Eye (tissue), 1 donor: ENCODE measurements at regions not wholly inside any gene's neighbourhood (a gene's known extent, or its start where the extent isn't known, plus 50 kb on each side); places are given as distances from the start of the nearest gene placed in this dataset.

ENCODE experiments used
- DNase-seq: peaks from one replicate; pipeline ENCODE4 v3.0.0-alpha.2; 2015

DNA sequence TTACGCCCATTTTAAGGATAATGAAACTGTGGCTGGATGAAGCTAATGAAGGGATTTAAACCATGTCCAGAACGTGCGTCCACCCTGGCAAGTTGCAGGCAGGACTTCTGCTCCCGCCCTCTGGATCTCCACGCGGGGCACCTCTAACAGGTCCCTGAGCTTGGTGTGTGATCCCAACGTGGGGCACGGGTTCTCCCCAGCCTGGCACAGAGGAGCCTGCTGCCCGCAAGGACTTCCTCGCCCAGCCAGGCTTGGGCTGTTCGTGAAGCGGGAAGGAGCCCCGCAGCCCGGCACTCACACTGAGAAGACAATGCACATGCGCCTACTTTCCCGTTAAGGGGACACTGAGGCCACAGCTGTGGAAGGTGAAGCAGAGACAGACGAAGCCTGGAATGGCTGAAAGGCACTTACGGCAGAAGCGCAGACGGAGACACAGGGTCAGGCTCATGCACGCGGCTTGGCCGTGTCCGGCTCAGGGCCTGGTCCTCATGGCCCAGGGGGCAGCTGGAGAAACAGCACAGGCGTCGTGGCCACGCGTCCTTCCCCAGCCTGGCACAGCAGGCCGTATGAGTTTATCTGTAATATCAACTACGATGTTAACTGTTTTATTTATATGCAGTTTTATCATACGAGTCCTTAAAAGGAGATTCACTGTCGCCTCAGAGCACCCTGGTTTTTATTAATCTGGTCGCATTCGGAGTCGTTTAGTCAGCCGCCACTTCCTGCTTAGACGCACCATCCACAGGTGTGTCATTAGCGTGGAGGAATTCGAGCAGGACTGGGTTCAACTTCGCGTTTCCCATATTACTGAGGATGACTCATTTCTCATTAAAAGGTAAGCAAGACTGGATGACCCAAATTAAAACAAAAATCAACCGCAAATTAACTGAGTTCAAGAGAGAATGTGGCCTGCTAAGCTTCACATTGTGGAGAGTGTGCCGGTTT, 835.9 kb downstream of the GALR1 start:
- no peak for DNase-seq

DNA sequence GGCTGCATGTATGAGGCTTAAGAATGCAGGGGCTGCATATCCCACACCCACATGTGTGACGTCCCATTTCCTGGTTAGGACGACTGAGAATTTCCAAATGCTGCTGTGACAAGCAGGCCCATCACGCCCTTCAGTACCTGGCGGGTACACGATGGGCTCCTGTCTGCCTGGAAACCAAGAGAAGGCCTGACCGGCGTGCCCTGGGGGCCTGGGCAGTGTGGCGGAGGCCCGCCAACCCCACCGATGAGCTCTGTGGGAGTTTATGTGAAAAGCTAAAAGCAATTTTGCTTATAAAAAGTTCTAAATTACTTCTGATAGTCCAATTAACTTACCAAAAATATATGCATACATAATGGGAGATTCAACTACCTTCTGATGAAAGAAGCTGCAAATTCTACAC, 837.3 kb downstream of the GALR1 start:
- DNase-seq = no peak

DNA sequence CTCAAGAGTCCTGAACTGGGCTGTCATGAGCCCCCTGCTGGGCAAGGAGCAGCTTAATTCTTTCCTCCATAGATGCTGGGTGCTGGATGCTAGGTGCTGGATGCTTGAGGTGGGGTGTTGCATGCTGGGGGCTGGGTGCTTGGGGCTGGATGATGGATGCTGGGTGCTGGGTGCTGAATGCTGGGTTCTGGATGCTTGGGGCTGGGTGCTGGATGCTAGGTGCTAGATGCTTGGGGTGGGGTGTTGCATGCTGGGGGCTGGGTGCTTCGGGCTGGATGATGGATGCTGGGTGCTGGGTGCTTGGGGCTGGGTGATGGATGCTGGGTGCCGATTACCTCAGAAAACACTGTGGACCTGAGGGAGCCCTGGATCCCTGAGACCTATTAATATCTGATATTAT, 837.7 kb downstream of the GALR1 start:
- DNase-seq = no peak

DNA sequence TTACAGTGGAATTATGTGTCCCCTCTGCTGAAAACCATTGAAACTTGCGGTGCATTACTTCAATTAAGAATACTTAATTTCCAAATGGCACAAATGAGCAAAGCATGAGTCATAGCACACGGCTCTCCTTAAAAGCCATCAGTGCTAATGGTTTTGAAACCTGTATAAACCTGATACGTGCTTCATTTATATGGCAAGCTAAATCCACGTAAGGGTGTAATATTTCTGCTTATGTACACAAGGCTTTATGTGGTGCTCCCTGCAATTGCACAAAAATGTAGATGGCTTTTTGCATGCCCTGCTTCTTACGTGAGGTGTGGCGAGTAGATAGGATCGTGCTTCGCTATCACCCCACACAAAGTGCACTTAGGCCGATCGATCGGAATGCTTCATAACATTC, 840.9 kb downstream of the GALR1 start:
- no peak for DNase-seq

DNA sequence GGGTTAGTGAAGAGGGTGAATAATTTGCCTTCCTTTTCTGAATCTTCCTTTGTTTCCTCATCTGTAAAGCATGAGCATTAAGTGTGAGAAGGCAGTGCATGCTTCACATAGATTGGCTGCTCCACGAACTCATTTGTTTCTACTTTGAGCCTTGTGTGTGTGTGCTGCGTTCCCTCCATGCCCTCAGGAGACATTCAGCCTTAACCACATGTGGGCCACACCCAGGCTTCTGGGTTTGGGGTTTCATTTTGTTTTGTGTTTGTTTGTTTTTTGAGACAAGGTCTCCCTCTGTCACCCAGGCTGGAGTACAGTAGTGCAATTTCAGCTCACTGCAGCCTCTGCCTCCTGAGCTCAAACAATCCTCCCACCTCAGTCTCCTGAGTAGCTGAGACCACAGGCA, 843.3 kb downstream of the GALR1 start:
- DNase-seq = no peak

DNA sequence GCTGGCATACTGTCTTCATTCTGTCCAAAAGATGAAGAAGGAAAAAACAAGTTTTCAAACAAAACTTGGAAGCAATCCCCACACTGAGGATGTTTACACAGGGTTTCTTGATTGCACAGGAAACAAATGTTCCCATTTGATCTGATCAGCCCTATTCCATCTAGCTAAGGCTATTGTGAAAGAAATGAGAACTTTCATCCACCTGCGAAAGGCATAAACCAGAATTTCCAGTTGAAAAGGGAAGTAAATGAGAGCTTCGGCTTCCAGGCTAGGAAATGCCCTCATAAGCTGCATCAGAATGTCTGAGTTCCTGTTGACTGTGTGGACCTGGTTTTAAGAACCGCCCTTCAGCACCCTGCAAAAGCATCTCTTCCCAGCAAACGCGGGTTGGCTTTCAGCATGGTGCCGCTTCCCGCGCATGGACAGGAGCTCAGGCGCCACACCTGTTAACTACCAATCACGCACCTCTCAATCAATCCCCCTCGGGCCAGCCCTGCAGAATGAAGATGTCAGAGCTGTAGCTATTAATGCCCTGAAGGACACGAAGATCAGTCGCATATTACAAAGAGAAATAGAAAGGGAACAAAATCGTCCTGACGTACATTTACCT, 850.4 kb downstream of the GALR1 start:
- no peak for DNase-seq

DNA sequence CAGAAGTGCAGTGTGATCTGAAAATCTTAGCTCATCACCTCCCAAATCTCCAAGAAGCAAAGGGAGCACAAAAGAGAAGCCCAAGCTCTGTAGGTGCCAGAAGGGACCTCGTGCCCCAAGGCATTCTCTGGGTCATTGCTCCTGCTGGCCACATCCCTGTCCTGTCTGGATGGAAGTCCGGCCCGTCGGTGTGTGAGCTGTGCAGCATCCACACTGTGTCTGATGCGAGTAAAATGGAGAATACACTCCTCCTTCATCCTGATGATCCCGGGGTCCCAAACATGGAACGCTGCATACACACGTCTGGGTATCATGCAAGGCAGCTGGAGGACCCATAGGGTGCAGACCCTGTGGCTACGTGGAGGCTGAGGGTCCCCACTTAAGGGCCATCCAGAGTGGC, 851.4 kb downstream of the GALR1 start:
- no peak for DNase-seq

DNA sequence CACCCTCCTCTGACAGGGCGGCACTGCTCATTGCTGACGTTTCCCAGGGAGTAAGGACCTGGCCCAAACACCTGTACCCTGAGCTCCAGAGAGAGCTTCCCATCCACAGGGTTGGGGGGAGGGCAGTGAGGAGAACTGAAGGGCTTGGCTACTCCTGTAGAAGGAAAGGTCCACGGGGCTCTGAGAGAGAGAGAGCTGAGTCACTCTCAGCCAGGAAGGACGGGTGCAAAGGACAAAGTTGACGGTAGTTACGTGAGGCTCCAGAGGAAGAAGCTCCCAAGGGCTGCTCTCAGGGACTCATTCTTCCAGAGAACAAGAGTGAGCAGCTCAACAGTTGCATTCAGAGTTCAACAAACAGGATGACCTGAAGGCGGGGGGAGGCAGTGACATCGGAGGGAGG, 852.5 kb downstream of the GALR1 start:
- DNase-seq = no peak

DNA sequence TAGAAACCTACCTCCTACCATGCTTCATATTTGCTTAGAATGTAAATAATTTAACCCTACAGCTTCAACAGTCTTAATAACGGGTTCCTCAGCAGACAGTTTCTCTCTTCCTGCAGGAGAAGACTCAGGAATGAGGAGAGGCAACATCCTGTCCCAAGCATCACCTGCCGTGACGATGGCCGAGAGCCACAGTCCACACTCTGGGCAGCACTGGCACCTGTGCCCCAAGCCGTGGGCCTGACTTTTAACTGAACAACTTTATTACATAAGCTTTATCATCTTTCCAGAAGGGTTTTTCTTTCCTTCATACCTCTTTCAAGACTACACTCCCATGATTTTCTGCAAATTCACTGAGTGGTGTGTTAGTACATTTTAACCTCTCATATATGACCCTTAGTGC, 856.0 kb downstream of the GALR1 start:
- DNase-seq = no peak

DNA sequence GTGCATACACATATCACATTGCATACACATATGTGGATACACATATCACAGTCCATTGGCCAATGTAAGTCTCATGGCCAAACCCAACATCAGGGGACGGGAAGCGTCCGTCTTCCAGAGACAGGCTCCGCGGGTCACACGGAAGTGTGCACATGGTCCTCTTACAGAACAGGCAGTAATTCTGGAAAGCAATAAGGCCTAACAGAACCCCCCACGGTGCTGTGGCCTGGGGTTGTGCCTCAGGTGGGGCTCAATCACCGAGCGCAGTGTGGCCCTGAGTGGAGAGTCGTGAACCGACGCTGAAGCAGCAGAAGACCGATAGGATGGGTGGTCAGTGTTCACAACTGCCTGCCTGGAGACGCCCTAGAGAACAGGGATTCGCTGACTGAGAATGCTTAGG, 857.3 kb downstream of the GALR1 start:
- no peak for DNase-seq

DNA sequence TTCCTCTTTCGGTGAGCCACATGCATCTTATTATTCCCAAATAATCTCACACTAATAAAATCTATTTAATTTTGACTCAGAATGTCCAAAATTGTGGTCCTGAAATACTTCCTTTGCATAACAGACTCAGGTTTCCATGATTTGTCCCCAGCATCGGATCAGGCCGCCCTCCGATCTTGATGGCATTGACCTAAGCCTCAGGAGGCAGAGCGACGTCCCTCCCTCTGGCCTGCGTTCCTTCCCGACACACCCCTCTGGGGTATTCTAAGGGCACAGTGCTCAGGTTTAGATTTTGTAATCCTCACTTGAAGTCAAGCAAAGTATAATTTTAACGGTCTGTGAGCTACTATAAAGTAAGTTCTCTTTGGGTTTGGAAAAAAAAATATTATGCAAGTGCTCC, 857.7 kb downstream of the GALR1 start:
- no peak for DNase-seq

DNA sequence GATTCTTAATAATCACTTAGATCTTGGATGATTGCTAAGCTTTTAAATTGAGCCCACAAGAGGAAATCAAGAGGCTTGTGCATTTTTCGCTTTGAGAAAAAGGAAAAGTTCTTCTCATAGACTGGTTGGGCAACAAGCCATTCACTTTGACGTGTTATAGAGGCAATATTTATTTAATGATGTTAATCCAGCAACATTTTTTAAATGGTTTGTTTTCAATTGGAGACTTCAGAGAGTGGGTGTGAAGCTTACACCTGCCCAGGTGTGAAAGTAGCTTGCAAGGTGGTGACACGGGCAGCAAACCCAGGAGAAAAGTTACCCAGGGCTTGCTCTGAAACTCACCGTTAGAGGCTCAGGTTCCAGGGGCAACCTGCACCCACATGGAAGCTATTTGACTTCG, 858.9 kb downstream of the GALR1 start:
- no peak for DNase-seq

DNA sequence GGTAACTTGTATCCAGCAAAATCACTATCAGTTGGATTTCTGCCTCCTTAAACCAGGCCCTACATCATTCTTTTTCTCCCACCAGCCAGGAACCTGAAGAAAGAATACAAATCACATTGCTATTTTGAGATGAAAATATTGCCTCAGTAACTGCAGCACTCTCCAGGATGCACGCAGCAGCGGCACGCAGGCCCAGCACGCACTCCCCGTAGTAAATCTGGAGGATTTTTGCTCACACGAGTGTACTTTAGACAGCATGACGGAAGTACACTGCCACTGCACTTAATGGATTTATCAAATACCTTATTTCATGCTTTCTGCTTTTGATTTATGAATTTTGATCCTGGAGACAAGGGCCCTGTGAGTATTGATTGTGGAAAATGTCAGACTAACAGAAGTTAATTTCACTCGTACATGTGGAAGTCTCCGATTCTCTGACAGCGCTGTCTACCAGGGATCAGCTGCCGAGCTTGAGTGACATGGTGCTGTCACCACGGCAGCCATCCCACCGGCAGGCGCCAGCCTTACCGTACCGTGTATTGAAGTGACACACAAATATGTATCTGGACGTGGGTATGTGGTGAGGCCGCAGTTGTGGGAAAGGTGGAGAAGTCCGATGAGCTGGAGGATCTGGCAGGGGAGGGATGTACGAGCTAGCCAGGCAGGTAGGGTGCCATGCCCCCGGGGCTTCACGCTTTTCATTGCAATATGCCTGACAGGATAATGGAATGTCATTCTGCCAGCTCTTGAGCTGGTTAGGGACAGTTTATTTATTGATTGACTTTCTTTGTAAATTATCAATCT, 863.7 kb downstream of the GALR1 start:
- DNase-seq = peak; percentile 21

DNA sequence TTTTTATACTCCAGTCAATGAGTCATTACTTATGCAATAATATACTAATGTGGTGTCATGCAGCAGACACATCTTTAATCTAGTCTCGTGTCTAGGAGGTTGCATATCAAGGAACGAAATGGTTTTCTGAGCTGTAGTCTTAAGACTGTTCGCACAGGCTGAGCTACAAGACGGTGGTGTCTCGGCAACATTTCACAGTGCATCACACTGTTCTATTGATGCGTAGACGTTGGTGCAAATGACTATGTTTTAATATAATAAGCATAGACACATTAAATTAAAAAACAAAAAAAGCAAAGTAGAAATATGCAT, 864.2 kb downstream of the GALR1 start:
- no peak for DNase-seq

DNA sequence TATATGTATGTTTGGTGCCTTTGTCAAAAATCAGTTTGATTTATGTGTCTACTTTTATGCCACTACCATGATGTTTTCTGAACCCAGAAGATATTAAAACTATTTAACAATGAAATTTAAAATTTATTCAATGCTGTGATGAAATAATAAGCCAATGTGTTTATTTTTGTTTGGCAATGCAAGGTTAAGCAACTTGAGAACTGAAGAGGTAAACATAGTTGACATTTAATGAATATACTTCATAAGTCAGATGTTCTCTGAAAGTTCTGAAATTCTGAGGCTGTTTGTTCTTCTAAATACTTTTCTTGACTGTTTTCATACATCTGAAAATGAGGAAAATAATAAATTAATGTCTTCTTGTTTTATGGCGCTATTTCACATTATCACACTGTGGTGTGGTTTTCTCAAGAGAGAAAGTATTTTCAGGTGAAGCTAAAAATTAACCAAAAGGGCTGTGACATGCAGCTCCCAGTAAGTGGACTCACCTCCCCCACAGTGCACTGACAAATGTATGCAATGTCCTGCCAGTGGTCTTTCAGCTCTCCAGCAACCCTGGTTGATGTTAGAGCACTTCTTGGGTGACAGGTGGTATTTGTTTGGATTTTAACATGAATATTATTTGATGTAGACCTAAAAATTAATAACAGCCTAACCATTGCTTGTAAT, 863.6 kb upstream of the SALL3 start:
- DNase-seq = no peak

DNA sequence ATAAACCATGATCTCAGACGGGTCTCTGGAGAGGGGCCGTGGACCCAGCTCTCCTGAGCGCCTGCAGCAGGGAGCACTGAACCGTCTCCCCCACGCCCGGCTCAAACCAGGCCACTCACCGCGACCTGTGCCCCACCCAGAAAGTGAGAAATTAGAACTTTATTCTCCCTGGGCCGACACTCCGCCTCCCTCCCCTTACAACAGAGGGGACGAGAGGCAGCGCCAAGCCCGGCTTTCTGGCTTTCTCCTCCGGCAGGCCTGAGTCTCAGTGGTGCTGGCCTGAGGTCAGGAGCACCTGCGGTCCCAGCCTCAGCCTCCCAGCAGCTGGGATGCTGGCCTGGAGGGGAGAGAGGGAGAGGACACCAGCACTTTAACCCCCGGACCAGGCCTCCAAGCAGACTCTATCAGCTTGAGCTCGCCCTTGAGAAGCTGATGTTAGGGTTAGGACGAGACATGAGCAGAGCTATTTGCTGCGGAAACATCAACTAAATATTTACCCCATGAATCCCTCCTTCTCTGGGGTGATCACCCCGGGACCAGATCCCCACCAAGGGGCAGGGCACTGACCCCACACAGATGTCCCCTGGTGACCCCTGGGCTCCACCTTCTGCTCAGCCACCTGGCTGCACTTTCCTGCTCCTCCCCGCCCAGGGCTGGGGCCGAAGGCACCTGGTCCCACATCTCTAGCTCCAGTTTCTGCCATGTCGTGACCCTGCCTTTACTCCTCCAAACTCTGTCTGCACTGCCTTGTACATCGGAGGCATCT, 856.3 kb upstream of the SALL3 start:
- no peak for DNase-seq

DNA sequence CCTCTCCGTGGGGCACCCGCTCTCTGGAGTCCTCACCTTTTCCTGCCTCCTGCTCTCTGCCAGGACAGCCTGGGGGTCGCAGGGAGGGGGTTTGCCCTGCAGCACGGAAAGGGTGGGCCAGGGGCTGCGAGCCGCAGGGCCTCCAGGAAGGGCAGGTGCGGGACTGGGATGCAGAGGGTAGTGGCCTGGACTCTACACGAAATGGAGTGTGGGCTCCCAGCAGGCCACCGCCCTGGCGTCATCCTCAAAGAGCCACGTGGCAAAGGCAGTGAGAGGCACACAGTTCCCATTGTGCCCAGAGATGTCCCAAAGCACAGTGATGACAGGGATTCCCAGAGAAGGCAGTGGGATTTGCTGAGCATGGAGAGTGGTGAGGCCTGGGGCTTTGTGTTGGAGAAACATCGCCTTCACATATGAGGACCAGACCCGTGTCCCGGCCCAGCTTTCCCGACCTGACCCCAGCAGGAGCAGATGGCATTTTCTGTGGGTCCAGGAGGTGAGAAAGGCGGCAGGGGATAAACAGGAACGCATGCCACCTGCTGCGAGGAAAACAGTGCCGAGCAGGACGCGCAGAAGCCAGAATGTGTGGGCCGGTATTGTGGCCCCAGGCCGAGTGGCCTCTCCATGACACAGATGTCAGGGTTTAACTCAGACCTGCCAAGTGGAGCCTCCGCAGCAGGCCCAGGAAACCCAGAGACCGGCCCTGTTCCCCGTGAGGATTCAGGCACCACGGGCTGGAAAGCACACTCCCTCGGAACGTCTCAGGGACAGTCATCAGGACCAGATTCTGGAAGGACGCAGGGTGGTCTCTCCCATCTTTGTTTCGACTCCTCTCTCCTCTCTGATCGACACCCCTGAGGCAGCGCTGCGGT, 855.5 kb upstream of the SALL3 start:
- DNase-seq = no peak

DNA sequence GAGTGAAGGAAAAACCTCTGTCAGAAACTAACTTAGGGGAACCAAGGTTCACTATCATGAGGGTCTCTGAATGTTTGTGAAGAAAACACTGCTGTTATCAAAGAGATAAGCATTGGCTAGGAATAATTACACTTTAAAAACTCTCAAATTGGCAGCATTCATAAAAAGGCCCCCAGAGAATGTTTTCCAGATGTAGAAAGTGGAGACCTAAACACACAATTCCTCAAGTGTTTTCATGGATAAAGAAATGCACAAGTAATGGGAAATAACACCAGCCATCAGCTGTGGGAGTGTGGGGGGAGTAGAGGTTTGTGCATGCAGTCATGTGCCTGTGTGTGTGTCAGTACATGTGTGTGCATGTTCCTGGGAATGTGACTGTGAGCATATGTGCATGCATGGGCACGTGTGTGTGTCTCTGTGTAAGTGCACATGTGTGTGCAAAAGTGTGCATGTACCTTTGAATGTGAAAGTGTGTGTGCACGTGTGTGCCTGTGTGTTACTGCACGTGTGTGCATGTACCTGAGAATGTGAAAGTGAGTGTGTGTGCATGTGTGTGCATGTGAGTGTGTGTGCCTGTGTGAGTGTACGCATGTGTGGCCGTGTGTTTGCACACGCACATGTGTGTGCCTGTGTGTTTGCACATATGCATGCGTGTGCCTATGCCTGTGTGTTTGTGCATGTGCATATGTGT, 854.3 kb upstream of the SALL3 start:
- DNase-seq = no peak

DNA sequence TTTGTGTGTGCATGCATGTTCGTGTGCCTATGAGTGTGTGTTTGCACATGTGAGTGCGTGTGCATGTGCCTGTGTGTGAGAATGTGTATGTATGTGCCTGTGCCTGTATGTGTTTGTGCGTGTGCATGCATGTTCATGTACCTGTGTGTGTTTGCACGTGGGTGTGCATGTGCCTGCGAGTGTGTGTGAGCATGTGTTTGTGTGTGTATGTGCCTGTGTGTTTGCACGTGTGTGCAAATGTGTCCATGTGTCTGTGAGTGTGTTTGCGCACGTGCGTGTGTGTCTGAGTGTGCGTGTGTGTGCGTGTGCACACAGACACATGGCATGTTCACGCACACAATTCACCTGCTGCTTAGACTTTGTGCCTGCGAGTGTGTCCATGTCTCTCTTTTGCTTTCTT, 853.5 kb upstream of the SALL3 start:
- no peak for DNase-seq

DNA sequence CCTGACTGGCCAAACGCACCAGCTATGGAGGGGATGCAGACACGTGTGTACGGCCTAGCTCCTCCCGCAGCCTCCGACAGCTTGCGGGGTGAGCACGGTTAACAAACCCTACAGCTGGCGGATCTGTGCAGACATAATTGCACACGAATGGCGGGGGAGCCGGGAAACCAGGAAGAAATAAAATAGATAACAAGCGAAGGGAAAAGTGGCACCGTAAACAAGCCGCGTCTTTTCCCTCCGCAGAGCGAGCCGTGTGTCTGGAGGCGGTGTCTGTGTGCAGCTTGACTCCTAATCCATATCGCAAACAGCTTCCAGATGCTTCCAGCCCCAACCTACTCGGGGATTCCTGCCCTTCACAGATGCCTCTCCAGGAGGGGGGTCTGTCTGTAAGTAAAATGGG, 853.1 kb upstream of the SALL3 start:
- no peak for DNase-seq

DNA sequence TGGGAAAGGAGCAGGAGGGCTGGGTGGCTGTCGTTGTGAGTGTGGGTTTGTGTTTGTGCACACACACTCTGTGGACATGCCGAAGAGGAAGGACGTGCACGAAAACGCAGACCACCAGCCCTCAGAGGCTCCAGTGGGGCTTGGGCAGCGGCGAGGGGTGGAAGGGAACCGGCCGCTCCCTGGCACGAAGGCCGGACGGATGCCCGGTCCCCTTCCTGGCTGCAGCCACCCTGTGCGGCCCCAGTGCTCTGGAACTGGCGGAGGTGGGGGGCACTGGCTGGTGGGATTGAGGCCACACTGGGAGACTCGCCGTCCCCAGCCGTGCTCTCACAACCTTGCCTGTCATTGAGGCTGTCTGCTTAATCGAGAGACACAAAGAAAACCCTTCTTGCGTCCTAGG, 852.6 kb upstream of the SALL3 start:
- DNase-seq = no peak
